Stimulated activated CD8-positive, alpha-beta memory T cell treated with anti-CD3 and anti-CD28 coated beads, Interleukin-4, amount 100 ng/mL, for 1 hour (primary cell): ENCODE measurements at regions not wholly inside any gene's neighbourhood (a gene's known extent, or its start where the extent isn't known, plus 50 kb on each side); places are given as distances from the start of the nearest gene placed in this dataset.

Experiments
- DNase-seq, 2 donors: peaks; one replicate each; pipeline ENCODE4 v3.0.0-alpha.2; 2020; ENCODE audit warnings: low read depth in 2 of 2, low spot score in 1 of 2

DNA sequence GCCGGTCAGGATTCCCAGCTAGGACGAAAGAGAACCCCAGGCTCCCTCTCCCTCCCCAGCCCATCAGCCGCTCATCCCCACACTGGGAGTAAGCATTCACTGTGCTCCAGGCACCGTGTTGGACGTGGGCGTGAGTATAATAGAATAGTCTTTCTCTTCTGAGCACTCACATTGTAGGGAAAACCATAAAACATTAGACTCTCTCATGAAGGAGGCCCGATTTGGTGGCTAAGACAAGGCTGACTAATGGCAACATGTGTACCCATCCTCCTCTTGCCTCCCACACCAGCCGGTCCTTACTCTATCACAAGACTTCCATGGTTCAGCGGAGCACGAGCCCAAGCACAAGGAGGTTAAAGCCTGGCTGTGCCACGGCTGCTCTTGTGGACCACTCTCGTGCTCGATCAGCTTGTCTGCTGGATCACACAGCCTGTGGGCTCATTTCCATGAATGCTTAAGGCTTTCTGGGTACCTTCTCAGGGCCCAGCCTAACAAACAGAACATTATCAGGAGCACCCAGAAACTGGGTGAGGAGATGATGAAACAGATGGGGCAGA lies 540.9 kb upstream of the RAB6C start:
- DNase-seq = no peak

DNA sequence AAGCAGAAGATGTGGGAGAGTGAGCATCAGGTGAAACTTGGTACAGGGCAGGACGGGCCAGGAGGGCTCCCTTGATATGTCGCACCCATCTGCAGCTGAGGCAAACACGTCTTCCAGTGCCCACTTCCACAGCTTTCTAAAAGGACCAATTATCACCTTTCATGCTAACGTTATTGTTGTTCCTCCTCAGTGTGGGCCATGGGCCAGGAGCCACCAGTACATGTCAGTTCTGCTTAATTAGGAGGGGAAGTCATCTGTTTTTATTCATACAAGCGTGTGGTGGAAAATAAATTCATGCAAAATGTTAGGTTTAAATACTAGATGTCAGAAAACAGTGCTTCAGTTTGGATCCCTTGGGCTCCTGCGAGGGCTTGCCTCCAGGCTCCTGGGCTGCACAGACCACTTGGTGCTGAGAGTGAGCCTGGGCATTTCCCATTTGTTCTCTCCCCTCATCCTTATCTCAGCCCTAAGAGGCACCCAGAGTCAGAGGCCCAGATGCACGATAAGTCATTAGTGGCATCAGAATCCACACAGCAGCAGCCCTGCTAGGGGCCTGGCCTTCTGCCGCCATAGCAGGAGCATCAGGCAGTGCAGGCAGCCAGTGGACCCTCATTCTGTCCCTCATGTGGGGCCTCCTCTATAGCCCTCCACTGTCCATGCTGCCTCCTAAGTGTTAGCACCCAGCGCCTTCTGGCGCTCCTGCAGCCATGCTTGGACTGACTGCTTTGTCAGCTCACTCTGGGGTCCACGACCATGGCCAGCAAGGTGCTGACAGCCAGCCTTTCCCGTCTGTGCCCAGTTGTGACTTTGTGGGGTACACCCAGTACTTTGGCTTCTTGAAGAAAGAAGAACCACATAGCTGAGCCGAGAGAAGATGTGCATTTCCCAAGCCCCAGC lies 539.8 kb upstream of the RAB6C start:
- DNase-seq = no peak

GRCh38 chr2:129441610-129442009 lies 537.9 kb upstream of the RAB6C start:
- no peak for DNase-seq

GRCh38 chr2:129443235-129443864 lies 536.1 kb upstream of the RAB6C start:
- DNase-seq = no peak

DNA sequence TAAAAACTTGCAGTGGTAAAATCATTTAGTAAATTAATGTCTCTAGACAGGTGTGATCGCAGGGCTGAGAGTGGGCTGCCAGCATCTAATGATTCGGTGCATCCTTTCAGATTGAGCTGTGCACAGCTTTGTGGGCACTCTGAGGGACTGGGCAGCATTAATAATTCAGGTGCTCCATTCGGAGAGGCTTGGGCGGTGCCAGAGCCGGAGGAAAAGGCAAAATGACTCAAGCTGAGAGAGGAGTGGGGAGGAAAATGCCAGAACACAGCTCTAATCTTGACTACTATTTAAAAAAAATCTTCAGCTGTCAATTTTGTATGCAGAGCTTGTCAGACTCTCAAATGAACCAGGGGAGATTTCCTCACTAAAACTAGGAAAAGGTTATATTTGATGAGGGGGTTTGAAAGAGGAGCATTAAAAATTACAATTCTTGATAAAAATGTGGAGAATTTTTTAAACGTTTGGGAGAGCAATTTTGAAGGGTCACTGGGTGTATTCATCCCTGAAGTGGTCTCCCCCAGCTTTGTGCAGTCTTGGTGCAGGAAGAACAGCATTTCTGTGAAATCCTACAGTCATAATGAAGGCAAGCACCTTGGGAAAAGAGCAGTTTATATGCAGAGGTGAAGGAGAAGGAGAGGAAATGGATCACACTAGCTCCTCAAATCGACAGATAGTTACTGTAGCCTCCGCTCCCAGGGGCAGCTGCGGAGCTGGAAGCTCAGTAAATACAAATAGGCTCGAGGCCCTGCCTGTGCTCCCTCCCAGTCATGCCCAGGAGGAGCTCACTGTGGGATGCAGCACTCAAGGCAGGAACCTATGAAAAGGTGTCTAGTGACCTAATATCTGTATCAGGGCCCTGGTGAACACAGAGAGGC lies 535.4 kb upstream of the RAB6C start:
- no peak for DNase-seq

GRCh38 chr2:129444751-129445150 lies 534.7 kb upstream of the RAB6C start:
- no peak for DNase-seq

DNA sequence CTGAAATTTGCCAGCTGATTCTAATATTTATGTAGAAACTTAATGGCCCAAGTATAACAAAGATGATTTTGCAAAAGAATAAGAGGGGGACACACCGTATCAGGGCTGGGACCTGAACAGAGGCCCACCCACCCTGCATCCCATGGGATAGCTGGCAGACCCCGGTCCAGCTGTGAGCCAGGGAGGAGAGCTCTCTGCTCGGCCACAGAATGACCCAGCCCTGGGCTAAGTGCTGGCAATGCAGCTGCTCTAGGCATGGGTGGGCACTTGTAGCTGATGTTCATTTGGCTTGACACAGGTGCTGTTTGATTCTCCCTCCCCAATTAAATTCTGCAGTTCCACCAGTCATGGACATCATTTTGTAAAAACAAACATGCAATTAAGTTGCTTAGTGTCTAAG lies 522.8 kb upstream of the RAB6C start:
- DNase-seq = no peak

DNA sequence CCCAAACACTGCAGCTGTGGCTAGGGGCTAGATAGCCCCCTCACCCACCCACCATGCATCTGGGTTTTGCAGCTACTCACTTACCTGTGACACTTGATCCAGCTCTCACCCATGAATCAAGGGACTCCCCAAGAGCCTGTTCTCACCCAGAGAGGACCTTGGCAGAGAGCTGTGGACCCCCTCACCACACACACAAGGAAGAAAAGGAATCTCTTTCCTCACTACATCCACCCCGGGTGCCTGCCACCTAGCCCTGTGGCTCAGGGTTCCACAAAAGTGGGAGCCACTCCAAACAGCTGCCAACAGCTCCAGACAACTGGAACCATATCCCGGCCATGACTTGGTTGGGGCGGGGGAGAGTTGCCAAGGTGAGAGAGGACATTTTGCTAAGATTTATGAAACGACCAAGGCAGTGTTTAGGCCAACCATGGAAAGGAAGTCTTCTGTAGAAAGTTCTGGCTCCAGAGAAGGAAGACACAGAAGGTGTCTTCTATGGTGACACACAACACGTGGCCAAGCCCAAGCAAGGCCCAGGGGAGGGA lies 522.1 kb upstream of the RAB6C start:
- no peak for DNase-seq

GRCh38 chr2:129458006-129458405 lies 521.5 kb upstream of the RAB6C start:
- DNase-seq = no peak

DNA sequence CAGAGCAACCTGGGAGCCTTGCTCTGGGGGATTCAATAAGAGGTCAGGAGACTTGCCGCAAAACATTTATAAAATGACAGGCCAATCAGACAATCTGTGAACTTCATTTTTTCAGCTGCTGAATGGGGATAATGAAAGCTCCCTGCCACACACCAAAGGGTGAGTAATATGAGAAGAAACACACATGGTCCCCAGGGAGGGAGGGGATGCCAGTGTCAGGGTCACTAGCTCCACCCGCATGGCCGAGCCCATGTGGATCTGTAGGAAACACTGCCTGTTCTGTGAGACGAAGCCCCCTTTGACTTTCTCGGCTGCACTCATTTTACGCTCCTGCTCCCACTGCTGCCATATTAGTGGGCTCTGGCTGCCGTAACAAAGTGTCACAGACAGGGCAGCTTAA lies 521.0 kb upstream of the RAB6C start:
- DNase-seq = no peak

DNA sequence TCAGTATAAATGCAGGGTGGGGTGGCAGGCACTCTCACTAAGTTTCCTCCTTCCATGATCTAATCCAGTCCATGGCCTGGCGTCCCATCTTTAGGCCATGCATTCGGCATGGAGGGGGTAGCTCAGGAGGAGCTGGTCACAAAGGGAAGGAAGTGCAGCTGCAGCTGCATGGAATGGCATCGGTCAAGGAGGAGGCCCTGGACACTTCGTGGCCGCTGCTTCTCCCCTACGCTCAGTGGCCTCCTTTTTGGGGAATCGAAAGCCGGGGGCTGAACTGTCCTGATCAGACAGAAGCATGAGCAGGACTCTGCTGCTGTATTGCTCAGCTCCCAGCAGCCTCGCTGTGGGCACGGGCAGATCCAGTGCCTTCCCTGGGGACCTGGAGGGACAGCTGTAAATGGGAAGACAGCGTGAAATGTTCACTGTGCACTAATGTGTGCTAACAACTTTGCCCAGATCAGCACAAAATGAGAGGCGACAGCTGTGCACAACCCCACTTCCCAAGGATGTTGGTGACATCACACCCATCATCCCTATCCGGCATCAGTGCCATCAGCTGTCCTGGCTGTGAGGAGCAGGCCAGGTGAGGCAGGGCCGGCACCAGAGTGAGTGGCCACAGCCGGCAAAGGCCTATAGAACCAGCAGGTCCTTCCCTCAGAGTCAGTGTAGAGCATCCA lies 520.1 kb upstream of the RAB6C start:
- no peak for DNase-seq

DNA sequence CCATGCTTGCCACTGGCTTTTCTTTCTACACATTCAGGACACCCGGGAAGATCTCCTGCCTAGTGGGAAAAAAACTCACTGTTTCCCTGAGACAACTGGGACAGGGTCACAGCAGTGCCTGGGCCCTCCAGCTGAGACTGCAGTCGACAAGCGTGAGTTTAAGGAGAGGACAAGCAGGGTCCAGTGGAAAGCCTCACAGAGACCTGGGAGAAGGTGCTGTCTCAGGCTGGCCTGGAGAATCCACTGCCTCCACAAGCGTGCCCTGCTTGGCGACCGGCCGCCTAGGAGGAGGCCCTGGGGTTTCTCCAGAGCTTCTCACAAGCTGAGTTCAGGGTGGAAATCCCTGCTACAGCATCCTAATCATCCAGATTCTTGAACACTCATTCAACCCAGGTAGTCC lies 519.6 kb upstream of the RAB6C start:
- DNase-seq = no peak

GRCh38 chr2:129460299-129461198 lies 518.9 kb upstream of the RAB6C start:
- DNase-seq = no peak

GRCh38 chr2:129462349-129462748 lies 517.1 kb upstream of the RAB6C start:
- DNase-seq = no peak

GRCh38 chr2:129462967-129463366 lies 516.5 kb upstream of the RAB6C start:
- no peak for DNase-seq

DNA sequence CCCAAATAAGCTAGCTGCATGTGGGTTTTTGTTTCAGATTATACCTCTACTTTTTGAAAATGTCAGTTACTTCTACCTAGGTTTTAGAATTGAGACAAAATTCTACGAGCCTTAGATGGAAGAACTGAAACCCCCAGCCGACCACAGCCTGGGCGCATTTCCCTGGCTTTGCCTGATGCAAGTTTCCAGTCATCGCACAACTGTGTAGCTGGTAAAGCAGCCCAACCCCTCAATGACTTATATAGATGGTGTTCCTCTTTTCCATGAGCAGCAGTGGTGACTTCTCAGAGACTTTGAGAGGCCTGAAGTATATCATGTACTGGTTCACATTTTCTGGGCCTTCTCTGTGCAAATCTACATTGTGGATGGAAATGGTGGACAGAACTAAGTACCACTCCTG lies 515.4 kb upstream of the RAB6C start:
- no peak for DNase-seq

GRCh38 chr2:129464631-129465030 lies 514.8 kb upstream of the RAB6C start:
- no peak for DNase-seq

DNA sequence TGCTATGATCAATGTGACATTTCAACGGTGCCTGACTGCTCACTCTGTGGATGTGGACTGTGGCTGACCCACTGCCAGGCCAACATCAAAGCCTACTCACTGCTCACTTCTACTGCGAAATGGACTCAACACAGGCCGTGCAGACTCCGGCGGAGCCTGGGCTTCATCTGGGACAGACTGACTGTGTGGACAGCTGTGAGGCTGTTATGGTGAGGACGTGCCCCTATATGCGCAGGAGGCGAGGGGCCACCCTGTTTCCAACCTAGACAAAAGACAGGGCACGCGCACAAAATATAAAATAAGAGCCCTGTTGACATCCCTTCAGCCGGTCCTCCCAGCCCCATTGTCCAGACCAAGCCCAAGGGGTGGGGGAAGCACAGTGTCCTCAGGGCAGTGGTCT lies 514.4 kb upstream of the RAB6C start:
- DNase-seq = no peak

GRCh38 chr2:129466389-129466788 lies 513.1 kb upstream of the RAB6C start:
- no peak for DNase-seq
